ENCODE measurements at regions not wholly inside any gene's neighbourhood (a gene's known extent, or its start where the extent isn't known, plus 50 kb on each side); places are given as distances from the start of the nearest gene placed in this dataset.

DNA sequence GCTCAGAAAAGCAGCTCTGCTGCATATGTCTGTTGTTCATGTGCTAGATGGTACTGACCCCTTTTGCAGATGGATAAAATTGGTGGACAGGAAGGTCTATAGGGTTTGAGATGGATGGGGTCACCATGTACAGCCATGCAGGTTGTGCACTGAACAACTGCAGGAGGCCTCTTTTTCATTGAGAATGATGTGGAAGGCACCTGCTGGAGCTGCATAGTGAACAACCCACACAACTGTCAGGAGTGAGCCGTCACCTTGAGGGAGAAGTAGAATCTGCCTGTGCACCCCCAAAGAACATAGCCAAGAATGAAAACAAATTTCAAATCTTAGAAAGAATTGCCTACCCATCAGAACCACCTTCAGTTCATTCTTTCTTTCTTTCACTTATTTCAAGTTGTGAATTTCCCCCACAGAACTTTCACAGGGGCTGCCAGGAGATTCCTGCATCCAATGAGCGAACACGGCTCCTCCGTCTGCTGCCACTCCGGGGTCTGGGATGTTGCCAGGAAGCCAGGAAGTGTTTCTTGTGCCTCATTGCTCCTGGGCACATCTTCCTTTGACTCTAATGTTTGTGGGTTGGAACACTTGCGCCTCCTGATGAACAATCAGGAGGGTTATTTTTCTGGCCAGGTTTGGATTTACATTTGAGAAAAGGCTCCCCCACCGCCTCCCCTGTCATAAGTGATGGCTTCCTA lies 53.7 kb upstream of the DOCK1 start:
- ATAC-seq: no peak

DNA sequence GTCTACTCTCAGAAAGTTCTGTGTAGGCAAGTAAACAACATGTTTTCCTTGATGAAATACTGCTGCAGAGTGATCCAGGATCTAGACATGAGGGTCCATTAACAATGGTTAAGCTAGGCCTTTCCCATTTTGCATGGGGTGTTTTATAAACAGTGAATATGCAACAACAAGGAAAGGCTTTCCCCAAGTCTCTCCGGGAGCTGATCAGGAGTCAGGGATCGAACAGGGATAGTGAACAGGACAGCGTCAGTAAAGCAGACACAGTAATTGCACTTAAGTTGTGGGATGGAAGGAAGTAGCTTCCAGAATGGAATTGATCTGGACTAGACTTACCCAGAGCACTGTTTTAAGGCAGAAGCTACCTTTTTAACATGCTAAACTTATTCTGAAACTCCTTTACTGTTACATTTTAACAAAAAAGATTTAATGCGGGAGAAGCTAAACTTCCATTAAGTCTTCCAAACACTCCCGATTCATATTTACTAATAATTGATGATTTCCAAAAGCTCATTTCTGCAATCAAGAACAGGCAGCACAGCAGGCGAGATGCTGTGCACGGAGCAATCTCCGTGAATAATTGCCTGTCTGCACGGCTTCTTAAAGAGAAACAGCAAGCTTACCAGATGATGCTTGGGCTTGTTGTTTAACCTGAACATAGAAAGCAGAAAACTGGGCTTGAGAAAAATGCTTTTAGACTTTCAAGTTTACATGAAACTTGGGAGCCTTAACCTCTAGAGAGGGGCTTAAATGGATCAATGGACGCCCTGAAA lies 50.3 kb upstream of the DOCK1 start:
- no peak for ATAC-seq

All from activated CD4-positive, CD25-positive, alpha-beta regulatory T cell treated with anti-CD3 and anti-CD28 coated beads, Interleukin-2, amount 50 U/mL, for 24 hours (primary cell).